Natural killer cell (primary cell): ENCODE measurements at regions not wholly inside any gene's neighbourhood (a gene's known extent, or its start where the extent isn't known, plus 50 kb on each side); places are given as distances from the start of the nearest gene placed in this dataset.

Experiments
- ATAC-seq, 3 donors: fragments of 150-1000 bp in 2 of 3; fragments of 200-7000 bp in 1 of 3; cut with Tn5 transposase; 1 replicate in 1 of 3; 2 replicates in 2 of 3; pipeline ENCODE4 v1.10.0; 2021; ENCODE audit warnings: mild to moderate bottlenecking in 2 of 3, moderate library complexity in 2 of 3
- DNase-seq, 2 donors: peaks; one replicate each; pipeline versions ENCODE4 v3.0.0 to v3.0.0-alpha.2; 2013 to 2021; ENCODE audit warnings: mixed read lengths in 1 of 2
- H3K27ac ChIP-seq: one replicate; pipeline ENCODE4 v1.5.1; 2013; ENCODE audit warnings: mild to moderate bottlenecking, low read length
- H3K27me3 ChIP-seq: one replicate; pipeline ENCODE4 v1.6.1; 2013; ENCODE audit warnings: low read length; ENCODE audit not compliant: control insufficient read depth, insufficient read depth
- H3K36me3 ChIP-seq: one replicate; pipeline ENCODE4 v1.6.1; 2013; ENCODE audit warnings: low read length; ENCODE audit not compliant: control insufficient read depth, insufficient read depth
- H3K4me1 ChIP-seq: one replicate; pipeline ENCODE4 v1.6.1; 2013; ENCODE audit warnings: low read length; ENCODE audit not compliant: control insufficient read depth, insufficient read depth
- H3K4me3 ChIP-seq: one replicate; pipeline ENCODE4 v1.5.1; 2013; ENCODE audit warnings: low read length
- H3K9me3 ChIP-seq: one replicate; pipeline ENCODE4 v1.6.1; 2013; ENCODE audit warnings: low read length; ENCODE audit not compliant: control insufficient read depth, insufficient read depth
- H3K27ac Mint-ChIP-seq, 2 donors: one replicate each; pipeline ENCODE4 v1.8.0; 2022; ENCODE audit warnings: mild to moderate bottlenecking in 2 of 2, mixed read lengths in 2 of 2, moderate library complexity in 1 of 2
- H3K27me3 Mint-ChIP-seq, 2 donors: one replicate each; pipeline ENCODE4 v1.8.0; 2022; ENCODE audit warnings: low read depth in 2 of 2, mixed read lengths in 2 of 2
- H3K36me3 Mint-ChIP-seq: one replicate; pipeline ENCODE4 v1.8.0; 2022; ENCODE audit warnings: mixed read lengths
- H3K4me1 Mint-ChIP-seq, 2 donors: one replicate each; pipeline ENCODE4 v1.8.0; 2022; ENCODE audit warnings: mixed read lengths in 2 of 2
- H3K4me3 Mint-ChIP-seq: one replicate; pipeline ENCODE4 v1.8.0; 2022; ENCODE audit warnings: mild to moderate bottlenecking, moderate library complexity, mixed read lengths
- H3K9me3 Mint-ChIP-seq, 2 donors: one replicate each; pipeline ENCODE4 v1.8.0; 2022; ENCODE audit warnings: mixed read lengths in 2 of 2
- CTCF ChIP-seq: fragments of 200-600 bp; IDR thresholded peaks from one replicate; pipeline ENCODE4 v1.8.0; 2022; ENCODE audit warnings: antibody characterized with exemption
- whole genome bisulfite sequencing: methylation state at CpG from one replicate; pipeline ENCODE4 v1.1.7; 2013; ENCODE audit warnings: missing lambda C conversion rate; ENCODE audit not compliant: insufficient coverage; 5-methylcytosine and 5-hydroxymethylcytosine counted together
- intact Hi-C: fragments of 100-400 bp; cut with micrococcal nuclease; formaldehyde crosslinking; loops from one replicate; pipeline ENCODE4 v1.14.2; 2022

GRCh38 chr6:156725712-156726111 is 51.5 kb upstream of the ARID1B start:
- DNase-seq = no peak
- H3K36me3 Mint-ChIP-seq = no peaks in the 10 kb centered on the region
- peaks cover 0 to 8% of the 10 kb centered on the region in 2 donors for H3K27me3 Mint-ChIP-seq
- no peak overlapping the region for H3K4me3 ChIP-seq
- intact Hi-C loops = no loop called here
- no peak for ATAC-seq
- H3K9me3 ChIP-seq = no peaks in the 10 kb centered on the region
- no peaks in the 10 kb centered on the region for H3K36me3 ChIP-seq
- no peak overlapping the region for H3K4me3 Mint-ChIP-seq
- TF ChIP-seq CTCF = no peak
- no peak overlapping the region for H3K27ac Mint-ChIP-seq
- no peak overlapping the region for H3K27ac ChIP-seq
- no peaks in the 10 kb centered on the region for H3K9me3 Mint-ChIP-seq
- no peaks in the 10 kb centered on the region for H3K27me3 ChIP-seq
- H3K4me1 Mint-ChIP-seq = no peaks in the 10 kb centered on the region
- H3K4me1 ChIP-seq = no peaks in the 10 kb centered on the region

- Mint-ChIP-seq H3K36me3 (no peaks in the 10 kb centered on the region), H3K9me3 (no peaks in the 10 kb centered on the region), H3K27me3 (peaks cover 0 to 3% of the 10 kb centered on the region in 2 donors), H3K4me3 (peak overlapping the region; percentile 80), H3K4me1 (peaks cover 0 to 10% of the 10 kb centered on the region in 2 donors), H3K27ac (peak overlapping the region in 1 of 2 donors; percentile 63)
- Histone ChIP-seq H3K36me3 (no peaks in the 10 kb centered on the region), H3K27me3 (no peaks in the 10 kb centered on the region), H3K27ac (peak overlapping the region; percentile 24), H3K4me3 (no peak overlapping the region), H3K4me1 (peaks cover 12% of the 10 kb centered on the region), H3K9me3 (no peaks in the 10 kb centered on the region)
- 89% methylated on average over 17 of the region's 17 CpGs for WGBS
- ATAC-seq (no peak), DNase-seq (no peak)
- intact Hi-C loops = no loop called here
- TF ChIP-seq CTCF = no peak
Measured at GRCh38 chr6:156720691-156721685, 56.2 kb upstream of the ARID1B start.

GRCh38 chr6:156719720-156720563 is 57.2 kb upstream of the ARID1B start:
- DNase-seq (peak; percentile 51 to 79), ATAC-seq (peak; percentile 88 to 94 (median 93))
- peaks cover 6% of the 10 kb centered on the region in 2 donors for H3K27me3 Mint-ChIP-seq
- H3K27ac ChIP-seq = peak overlapping the region; percentile 41
- H3K4me3 ChIP-seq = peak overlapping the region; percentile 29
- H3K27ac Mint-ChIP-seq = peak overlapping the region; percentile 48 to 63
- H3K9me3 Mint-ChIP-seq = no peaks in the 10 kb centered on the region
- H3K4me1 ChIP-seq = peaks cover 12% of the 10 kb centered on the region
- peaks cover 0 to 10% of the 10 kb centered on the region in 2 donors for H3K4me1 Mint-ChIP-seq
- intact Hi-C loops = no loop called here
- TF ChIP-seq CTCF = no peak
- H3K9me3 ChIP-seq = no peaks in the 10 kb centered on the region
- H3K36me3 Mint-ChIP-seq = no peaks in the 10 kb centered on the region
- no peaks in the 10 kb centered on the region for H3K36me3 ChIP-seq
- WGBS = 16% methylated on average over 50 of the region's 50 CpGs
- peak overlapping the region; percentile 80 for H3K4me3 Mint-ChIP-seq
- H3K27me3 ChIP-seq = no peaks in the 10 kb centered on the region
